ENCODE measurements at regions not wholly inside any gene's neighbourhood (a gene's known extent, or its start where the extent isn't known, plus 50 kb on each side); places are given as distances from the start of the nearest gene placed in this dataset.

DNA sequence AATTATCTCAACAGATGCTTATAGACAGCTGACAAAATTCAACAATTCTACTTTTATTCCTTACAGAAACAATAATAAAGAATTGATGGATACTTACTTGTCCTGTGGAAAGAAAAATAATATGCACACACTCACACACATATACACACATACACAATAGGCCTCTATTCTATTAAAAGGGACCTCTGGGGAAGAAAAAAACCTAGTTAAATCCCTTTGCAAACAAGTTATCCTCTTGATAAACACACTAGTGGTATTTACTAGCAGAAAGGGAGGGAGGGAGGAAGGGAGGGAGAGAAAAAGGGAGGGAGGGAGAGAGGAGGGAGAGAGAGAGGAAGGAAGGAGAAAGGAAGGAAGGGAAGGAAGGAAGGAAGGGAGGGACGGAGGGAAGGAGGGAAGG is 486.4 kb downstream of the HINT1 start:
- DNase-seq (ENCODE audit: insufficient read length, low spot score, missing footprints), result no peak
- no peak for TF ChIP-seq CTCF (IDR thresholded peaks at IDR 0.05; ENCODE audit: extremely low read depth, low read depth, low read length)
- H4K20me1 ChIP-seq (ENCODE audit: insufficient read depth, low read length), result no peaks in the 10 kb centered on the region

GRCh38 chr5:130666462-130666861 is 498.6 kb downstream of the HINT1 start:
- Histone ChIP-seq H3K4me1 (ENCODE audit: insufficient read depth, low read length) (no peaks in the 10 kb centered on the region), H3K27ac (ENCODE audit: low read depth, low read length) (no peak overlapping the region)
- DNase-seq (ENCODE audit: insufficient read length, low spot score, missing footprints), result no peak

More for the DNA sequence above, 486.4 kb downstream of the HINT1 start:
- no peak overlapping the region for H3K4me3 ChIP-seq (ENCODE audit: insufficient read depth, low read length)
- peak overlapping the region; percentile 3 for H2AFZ ChIP-seq (ENCODE audit: low read length)
- no peaks in the 10 kb centered on the region for H3K4me1 ChIP-seq (ENCODE audit: insufficient read depth, low read length)
- no peak overlapping the region for H3K27ac ChIP-seq (ENCODE audit: low read depth, low read length)
- no peaks in the 10 kb centered on the region for H3K79me2 ChIP-seq (ENCODE audit: insufficient read depth, low read length)
- no peaks in the 10 kb centered on the region for H3K9me3 ChIP-seq (ENCODE audit: low read depth, low read length)
- H3K27me3 ChIP-seq (ENCODE audit: insufficient read depth, low read length), result no peaks in the 10 kb centered on the region
- no peak overlapping the region for H3K4me2 ChIP-seq (ENCODE audit: insufficient read depth, low read length)
- H3K36me3 ChIP-seq (ENCODE audit: insufficient read depth, low read length), result no peaks in the 10 kb centered on the region

GRCh38 chr5:130652176-130652575 is 512.9 kb downstream of the HINT1 start:
- H3K79me2 ChIP-seq (ENCODE audit: insufficient read depth, low read length), result no peaks in the 10 kb centered on the region
- peak; percentile 83 for DNase-seq (ENCODE audit: insufficient read length, low spot score, missing footprints)
- H4K20me1 ChIP-seq (ENCODE audit: insufficient read depth, low read length), result no peaks in the 10 kb centered on the region
- H3K4me2 ChIP-seq (ENCODE audit: insufficient read depth, low read length), result peak overlapping the region; percentile 8
- TF ChIP-seq CTCF (IDR thresholded peaks at IDR 0.05; ENCODE audit: extremely low read depth, low read depth, low read length), result no peak
- H3K4me3 ChIP-seq (ENCODE audit: insufficient read depth, low read length), result no peak overlapping the region
- H3K9me3 ChIP-seq (ENCODE audit: low read depth, low read length), result no peaks in the 10 kb centered on the region
- peak overlapping the region; percentile 9 for H3K27ac ChIP-seq (ENCODE audit: low read depth, low read length)
- no peak overlapping the region for H2AFZ ChIP-seq (ENCODE audit: low read length)
- H3K36me3 ChIP-seq (ENCODE audit: insufficient read depth, low read length), result no peaks in the 10 kb centered on the region
- no peaks in the 10 kb centered on the region for H3K27me3 ChIP-seq (ENCODE audit: insufficient read depth, low read length)
- H3K4me1 ChIP-seq (ENCODE audit: insufficient read depth, low read length), result peaks cover 6% of the 10 kb centered on the region

More at GRCh38 chr5:130666462-130666861, 498.6 kb downstream of the HINT1 start:
- Histone ChIP-seq H3K27me3 (ENCODE audit: insufficient read depth, low read length) (no peaks in the 10 kb centered on the region), H3K4me3 (ENCODE audit: insufficient read depth, low read length) (no peak overlapping the region), H4K20me1 (ENCODE audit: insufficient read depth, low read length) (no peaks in the 10 kb centered on the region), H2AFZ (ENCODE audit: low read length) (no peak overlapping the region), H3K4me2 (ENCODE audit: insufficient read depth, low read length) (no peak overlapping the region), H3K9me3 (ENCODE audit: low read depth, low read length) (no peaks in the 10 kb centered on the region), H3K79me2 (ENCODE audit: insufficient read depth, low read length) (no peaks in the 10 kb centered on the region), H3K36me3 (ENCODE audit: insufficient read depth, low read length) (no peaks in the 10 kb centered on the region)
- no peak for TF ChIP-seq CTCF (IDR thresholded peaks at IDR 0.05; ENCODE audit: extremely low read depth, low read depth, low read length)

DNA sequence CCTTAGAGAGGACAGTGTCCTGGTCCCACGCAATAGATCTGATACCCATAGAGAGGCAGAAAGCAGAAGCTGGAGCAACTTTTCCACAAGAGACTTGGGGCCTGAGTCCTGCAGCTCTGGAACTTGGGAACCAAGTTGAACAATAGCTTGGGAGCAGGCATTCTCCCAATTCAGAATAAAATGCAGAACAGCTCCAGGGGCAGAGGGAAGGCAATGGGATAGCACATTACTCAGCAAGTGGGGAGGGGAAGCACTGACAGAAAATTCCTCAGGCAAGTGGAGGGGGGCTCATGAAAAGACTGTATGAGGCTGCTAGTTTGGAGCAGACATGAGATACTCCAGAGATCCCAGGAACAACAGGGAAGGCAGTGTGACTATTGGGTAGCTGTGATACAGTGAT is 513.6 kb downstream of the HINT1 start:
- no peaks in the 10 kb centered on the region for H4K20me1 ChIP-seq (ENCODE audit: insufficient read depth, low read length)

More for the DNA sequence above, 513.6 kb downstream of the HINT1 start:
- no peak for TF ChIP-seq CTCF (IDR thresholded peaks at IDR 0.05; ENCODE audit: extremely low read depth, low read depth, low read length)
- Histone ChIP-seq H3K79me2 (ENCODE audit: insufficient read depth, low read length) (no peaks in the 10 kb centered on the region), H3K4me2 (ENCODE audit: insufficient read depth, low read length) (no peak overlapping the region), H2AFZ (ENCODE audit: low read length) (no peak overlapping the region), H3K27ac (ENCODE audit: low read depth, low read length) (no peak overlapping the region), H3K4me1 (ENCODE audit: insufficient read depth, low read length) (peaks cover 6% of the 10 kb centered on the region), H3K4me3 (ENCODE audit: insufficient read depth, low read length) (no peak overlapping the region), H3K36me3 (ENCODE audit: insufficient read depth, low read length) (no peaks in the 10 kb centered on the region), H3K9me3 (ENCODE audit: low read depth, low read length) (no peaks in the 10 kb centered on the region), H3K27me3 (ENCODE audit: insufficient read depth, low read length) (no peaks in the 10 kb centered on the region)
- peak; percentile 15 for DNase-seq (ENCODE audit: insufficient read length, low spot score, missing footprints)
